ENCODE measurements at regions not wholly inside any gene's neighbourhood (a gene's known extent, or its start where the extent isn't known, plus 50 kb on each side); places are given as distances from the start of the nearest gene placed in this dataset.

DNA sequence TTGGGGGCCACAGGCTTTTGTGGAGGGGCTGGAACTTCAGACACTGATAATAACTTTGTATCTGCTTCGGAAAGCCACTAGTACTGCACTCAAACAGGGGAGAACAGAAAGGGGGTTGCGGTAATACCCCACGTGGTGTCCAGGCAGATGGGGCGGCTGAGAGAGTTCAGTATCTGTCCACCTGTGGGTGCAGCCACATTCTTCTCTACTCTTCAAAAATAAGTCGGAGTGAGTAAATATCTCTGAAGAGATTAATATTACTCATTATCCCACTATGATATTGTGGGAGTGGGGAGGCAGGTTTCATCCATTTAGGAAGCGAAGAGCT lies 102.1 kb upstream of the SSBP2 start:
- TF ChIP-seq, protein P1, sequence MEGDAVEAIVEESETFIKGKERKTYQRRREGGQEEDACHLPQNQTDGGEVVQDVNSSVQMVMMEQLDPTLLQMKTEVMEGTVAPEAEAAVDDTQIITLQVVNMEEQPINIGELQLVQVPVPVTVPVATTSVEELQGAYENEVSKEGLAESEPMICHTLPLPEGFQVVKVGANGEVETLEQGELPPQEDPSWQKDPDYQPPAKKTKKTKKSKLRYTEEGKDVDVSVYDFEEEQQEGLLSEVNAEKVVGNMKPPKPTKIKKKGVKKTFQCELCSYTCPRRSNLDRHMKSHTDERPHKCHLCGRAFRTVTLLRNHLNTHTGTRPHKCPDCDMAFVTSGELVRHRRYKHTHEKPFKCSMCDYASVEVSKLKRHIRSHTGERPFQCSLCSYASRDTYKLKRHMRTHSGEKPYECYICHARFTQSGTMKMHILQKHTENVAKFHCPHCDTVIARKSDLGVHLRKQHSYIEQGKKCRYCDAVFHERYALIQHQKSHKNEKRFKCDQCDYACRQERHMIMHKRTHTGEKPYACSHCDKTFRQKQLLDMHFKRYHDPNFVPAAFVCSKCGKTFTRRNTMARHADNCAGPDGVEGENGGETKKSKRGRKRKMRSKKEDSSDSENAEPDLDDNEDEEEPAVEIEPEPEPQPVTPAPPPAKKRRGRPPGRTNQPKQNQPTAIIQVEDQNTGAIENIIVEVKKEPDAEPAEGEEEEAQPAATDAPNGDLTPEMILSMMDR (conservative IDR thresholded peaks at IDR 0.05) = no peak
- TF ChIP-seq ZFX (IDR thresholded peaks at IDR 0.05) = no peak

Measured in C4-2B (cell line).